ENCODE measurements at regions not wholly inside any gene's neighbourhood (a gene's known extent, or its start where the extent isn't known, plus 50 kb on each side); places are given as distances from the start of the nearest gene placed in this dataset.
"Not testable (repeated sequence)": the region's sequence is repeated elsewhere in the genome, so short reads cannot be mapped to it uniquely, and the experiment has no call there.

DNA sequence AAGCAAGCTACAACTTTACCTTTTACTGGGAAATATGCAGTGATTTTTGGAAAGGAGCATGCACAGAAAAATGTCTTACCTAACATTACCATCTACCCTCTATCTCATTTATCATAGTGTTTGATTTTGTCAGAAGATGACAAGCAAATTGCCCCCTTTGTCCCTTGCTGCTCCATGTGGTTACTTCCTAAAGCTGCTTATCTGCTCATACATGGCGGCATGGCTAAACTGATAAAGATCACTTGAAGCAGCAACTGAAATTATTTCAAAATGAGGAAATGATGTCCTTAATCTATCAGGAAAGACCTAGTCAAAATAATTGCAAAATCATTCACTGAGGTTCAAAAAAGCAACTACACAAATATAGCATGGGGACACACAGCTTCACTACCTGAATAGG lies 1198.5 kb upstream of the SORCS1 start:
- no peak for DNase-seq (ENCODE audit: low spot score)

DNA sequence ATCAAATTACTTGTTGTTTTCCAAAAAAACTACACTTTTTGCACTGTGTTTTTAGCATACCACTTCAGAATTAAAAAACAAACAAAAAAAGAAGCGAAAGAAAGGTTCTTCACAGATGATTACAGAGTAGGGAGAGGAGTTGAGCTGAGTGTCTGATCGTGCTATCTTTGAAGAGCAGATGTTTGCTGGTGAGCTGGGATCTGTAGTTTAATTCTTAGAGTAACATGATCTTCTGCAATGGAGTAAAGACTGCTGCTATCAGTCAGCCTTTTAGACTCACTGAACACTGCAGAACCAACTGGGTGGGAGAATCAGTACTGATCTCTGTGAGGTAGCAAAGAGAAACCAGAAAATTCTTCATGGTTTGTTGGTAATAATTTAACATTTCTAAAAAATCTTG lies 1197.8 kb upstream of the SORCS1 start:
- DNase-seq (ENCODE audit: low spot score): no peak

DNA sequence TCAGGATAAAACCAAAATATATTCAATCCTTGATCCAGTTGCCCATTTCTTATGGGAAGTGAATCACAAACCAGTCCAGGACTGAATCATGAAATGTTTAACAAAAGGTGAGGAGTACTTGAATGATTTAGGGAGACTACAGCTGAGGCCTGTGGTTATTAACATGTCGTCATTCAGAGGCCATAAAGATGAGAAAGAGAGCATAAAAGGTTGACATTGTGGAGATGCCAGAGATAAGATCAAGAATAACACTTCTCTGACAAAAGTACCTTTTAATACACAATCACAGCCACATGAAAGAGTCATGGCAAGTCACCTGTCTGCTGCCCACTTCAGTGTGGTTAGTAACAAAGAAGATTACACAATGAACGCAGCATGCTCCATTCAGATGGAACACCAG lies 1195.7 kb upstream of the SORCS1 start:
- DNase-seq (ENCODE audit: low spot score): no peak

DNA sequence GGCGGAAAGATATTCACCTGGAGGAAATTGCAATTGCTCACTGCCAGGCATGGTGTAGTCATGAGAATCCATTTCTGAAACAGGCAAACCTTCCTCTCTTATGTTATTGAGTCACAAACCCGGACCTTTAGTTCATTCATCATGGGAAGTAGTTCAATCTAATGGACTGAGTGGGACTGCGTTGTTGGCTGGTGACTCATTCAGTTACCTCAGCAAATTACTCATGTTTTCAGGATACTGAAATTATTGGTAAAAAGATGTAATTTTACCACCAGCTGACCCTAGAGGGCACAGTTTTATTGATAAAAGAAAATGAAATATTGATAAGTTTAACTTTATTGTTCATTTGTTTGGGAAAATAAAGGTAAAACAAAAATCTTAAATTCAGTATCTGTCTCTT lies 1194.4 kb upstream of the SORCS1 start:
- DNase-seq (ENCODE audit: low spot score): no peak

DNA sequence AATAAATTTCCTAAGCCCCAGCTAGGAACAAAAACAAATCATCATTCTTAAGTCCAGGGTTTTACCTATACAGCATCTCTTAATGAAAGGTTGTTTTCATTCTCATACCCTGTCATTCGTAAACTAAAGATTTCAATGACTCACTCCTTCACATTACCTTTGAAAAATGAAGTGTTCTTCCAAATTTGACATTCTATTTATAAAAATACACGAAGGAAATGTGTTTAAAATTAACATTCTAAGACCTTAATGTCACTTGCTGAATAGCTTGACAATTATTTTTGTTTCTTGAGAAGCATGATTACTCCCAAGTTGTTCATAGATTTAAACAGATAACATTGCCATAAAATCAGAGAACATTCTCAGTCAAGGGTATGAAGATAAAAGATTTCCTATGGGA lies 1188.3 kb upstream of the SORCS1 start:
- DNase-seq (ENCODE audit: low spot score): no peak

DNA sequence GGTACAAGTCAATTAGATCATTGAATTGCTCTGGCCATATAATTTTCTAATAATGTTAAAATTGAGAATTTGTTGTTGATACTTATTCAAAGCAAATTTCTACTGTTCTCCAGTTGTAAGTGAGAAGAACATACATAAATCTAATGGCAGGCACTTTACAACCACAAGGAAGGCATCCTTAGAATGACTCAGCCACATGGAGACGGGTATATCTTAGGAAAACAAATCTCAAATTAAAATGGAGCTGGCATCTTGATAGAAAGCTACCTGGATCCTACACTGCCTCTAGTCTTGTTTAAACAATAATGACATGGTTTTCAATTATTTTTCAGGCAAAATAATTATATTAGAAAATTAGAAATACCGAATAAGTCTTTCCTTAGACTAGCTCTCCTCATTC lies 1183.7 kb upstream of the SORCS1 start:
- no peak for DNase-seq (ENCODE audit: low spot score)

DNA sequence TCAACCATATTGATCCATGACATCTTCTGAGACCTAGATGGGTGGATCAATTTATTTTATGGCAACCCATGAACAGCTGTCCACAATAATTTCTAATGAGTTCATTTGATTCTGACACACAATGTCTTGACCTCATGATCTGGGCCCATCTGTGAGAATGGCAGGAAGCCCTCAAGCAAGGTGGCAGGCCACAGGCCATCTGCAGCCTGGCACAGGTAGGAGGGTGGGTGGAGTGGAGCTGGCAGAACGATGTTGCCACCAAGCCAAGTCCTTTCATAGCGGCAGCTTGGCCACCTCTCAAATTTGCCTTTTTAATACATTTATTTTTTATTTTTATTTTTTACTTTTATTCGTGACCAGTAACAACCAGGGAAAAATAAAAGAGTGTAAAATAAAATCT lies 1181.6 kb upstream of the SORCS1 start:
- no peak for DNase-seq (ENCODE audit: low spot score)

DNA sequence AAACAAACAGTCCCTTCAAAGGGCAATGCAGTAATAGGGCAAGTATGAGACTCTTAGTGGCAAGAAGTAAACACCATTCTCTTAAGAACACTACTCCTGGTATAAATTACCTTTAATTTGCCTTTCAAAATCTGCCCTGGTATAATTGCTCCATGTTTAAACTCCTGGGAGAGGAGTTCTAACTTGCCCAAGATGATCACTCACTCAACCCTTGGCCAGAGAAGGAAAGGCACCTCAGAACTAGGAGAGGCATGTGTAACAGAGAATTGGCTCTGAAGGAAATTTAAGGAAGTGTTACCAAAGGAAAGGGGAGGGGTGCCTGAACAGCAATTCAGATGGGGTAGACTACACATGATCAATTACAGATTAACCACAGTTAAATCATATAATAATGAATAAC lies 1173.6 kb upstream of the SORCS1 start:
- DNase-seq (ENCODE audit: low spot score): no peak

DNA sequence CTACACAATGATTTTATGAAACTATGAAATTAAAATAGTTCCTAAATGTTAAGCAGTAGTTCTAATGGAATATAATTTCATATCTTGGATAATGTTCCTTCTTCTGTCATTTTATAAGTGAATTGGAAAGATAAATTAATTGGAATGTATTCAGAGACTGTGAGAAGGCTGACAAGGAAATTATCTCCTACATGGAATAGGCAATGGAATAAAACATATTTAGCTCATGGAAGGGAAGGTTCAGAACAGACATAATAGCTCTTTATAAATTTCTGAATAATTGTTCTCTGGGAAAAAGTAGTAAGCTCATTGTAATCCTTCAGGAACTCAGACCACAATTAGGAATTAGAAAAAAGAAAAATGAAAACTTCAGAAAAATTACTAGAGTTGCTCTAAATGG lies 1172.3 kb upstream of the SORCS1 start:
- DNase-seq (ENCODE audit: low spot score): no peak

DNA sequence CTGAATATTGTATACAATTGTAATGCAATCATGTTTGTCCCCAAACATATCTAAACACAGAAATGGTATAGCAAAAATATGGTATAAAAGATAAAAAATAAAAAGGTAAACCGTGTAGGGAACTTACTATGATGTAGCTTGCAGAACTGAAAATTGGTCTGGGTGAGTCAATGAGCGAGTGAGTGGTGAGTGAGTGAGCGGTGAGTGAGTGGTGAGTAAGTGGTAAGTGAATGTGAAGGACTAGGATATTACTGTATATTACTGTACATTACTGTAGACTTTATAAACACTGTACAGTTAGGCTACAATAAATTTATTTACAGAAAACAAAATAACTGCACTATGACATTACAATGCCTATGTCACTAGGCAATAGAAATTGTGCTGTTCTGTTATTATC lies 1163.2 kb upstream of the SORCS1 start:
- DNase-seq (ENCODE audit: low spot score): no peak

DNA sequence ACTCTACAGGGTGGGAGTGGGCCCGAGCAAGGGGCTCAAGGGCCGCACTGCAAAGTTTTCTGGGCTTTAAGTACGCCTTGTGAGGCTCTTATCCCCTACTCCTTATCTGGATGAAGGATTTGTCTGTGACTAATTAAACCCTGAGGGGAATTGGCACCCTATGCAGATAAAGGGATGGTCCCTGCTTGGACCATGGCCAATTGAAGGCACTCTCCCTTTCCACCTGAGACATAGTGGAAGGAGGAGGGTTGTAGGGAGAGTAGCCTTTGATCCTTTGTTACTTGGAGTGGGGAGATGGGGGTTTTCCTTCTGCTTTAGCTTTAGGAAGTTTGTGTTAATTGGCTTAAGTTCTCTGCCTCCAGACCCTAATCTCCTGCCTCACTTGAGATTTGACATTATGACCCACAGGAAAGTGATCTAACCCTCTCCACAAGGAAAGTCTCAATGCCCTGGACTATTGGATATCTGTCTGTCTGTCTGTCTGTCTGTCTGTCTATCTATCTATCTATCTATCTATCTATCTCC lies 1158.8 kb upstream of the SORCS1 start:
- no peak for DNase-seq (ENCODE audit: low spot score)

DNA sequence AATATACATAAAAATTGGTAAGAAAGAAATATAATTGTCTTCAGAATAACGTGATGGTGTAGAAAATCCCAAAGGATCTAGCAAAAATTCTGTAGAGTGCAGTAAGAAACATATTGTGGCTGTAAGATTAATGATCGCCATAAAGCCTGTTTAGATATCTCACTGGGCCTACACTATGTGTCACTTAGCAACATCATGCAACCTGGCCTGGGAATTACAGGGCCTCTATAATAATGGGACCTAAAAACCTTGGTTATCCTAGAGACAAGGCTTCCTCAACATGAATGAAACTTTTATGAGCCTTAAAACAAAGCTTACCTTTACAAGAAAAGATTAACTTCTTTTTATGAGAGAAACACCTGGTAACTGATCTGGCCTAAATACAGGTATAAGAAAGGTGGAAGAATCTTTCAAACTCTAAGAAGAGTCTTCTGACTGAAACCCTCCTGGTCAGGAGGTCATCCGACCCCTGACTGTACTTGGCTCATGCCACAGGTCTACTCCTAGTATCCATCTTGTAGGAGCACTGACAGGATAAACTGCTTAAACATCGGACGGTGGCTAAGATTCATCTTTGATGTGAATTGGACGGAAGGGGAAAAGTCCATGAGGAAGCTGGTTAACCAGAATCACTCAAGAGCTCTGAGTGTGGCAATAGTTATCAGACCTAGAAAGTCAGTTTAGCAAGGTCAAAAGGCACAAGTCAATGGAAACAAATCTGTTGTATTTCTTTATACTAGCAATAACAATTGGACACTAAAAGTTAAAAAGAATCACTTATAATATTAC lies 1155.1 kb upstream of the SORCS1 start:
- DNase-seq (ENCODE audit: low spot score): no peak

DNA sequence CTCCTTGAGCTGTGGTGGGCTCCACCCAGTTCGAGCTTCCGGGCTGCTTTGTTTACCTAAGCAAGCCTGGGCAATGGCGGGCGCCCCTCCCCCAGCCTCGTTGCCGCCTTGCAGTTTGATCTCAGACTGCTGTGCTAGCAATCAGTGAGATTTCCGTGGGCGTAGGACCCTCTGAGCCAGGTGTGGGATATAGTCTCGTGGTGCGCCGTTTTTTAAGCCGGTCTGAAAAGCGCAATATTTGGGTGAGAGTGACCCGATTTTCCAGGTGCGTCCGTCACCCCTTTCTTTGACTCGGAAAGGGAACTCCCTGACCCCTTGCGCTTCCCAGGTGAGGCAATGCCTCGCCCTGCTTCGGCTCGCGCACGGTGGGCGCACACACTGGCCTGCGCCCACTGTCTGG lies 1151.1 kb upstream of the SORCS1 start:
- not testable (repeated sequence) for DNase-seq (ENCODE audit: low spot score)

DNA sequence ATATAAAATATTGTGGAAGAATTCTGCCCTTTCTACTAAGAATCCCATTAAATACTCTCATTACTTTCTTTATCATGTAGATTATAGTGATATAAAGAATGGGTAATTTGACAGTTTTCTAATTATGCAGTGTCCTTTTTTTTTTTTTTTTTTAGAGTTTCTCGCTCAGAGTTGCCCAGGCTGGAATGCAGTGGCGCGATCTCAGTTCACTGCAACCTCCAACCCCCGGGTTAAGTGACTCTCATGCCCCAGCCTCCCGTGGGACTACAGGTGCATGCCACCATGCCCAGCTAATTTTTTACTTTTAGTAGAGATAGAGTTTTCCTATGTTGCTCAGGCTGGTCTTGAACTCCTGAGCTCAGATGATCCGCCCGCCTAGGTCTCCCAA lies 1143.4 kb upstream of the SORCS1 start:
- no peak for DNase-seq (ENCODE audit: low spot score)

DNA sequence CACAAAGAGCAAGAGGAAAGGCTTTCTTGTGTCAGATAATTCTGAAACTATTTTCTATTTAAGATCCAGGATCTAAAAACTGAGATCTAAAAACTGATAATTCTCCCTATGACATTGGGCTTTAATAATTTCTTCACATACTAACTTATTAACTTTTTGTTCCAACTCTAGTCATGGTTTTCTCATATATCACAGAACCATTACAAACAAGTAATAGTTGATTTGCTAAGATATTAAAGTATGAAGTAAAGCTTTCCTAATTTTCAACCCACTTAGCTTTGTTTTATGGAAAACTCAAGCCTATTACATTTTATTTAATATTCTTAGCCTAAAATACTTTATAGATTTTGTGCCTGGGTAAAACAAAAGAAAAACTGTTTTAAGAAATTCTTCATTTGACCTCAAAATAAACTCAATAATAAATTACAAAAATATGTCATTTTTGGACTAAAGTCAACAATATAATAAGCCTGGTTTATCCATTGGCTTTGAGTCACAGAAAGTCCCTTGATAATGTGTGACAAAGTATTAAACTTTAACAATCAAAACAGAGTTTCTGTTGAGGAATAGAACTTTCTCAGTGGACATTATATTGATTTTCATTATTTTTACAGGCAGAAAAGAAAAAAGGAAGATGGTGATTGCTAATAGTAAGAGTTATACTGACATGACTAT lies 1142.9 kb upstream of the SORCS1 start:
- DNase-seq (ENCODE audit: low spot score): no peak

DNA sequence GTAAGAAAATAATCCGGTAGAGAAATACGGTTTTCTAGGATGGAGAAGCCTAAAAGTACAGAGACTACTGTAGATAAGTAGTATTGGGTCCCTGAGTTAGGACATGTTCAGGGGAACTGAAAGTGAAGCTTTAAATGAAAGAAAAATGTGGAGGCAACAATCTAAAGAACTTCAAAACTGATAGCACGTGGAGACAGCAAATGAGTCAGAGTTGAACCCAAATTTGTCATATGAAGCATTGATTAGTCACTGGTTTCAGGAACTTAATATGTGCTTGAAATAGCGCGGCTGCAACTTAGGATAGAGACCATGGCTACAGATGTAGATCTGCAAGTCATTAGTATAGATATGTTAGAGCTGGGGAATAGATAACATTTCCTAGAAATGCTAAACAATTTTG lies 1138.6 kb upstream of the SORCS1 start:
- DNase-seq (ENCODE audit: low spot score): no peak

DNA sequence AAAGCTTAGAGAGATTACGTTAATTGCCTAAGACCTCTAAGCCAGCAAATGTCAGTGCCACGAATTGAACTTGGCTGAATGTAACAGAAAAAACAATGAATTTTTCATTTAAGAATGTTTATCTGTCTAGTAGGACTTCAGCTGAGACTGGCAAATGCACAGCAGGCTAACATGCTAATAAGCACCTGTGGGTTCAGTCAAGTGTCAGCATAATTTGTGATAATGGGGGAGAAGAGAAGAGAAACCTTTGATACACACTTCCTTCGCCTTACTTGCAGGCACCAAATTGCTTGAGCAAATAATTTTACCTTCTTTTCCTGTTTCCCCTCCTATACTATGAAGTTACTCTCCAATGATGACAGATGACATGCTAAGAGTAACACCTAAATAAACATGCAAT lies 1136.5 kb upstream of the SORCS1 start:
- DNase-seq (ENCODE audit: low spot score): no peak

DNA sequence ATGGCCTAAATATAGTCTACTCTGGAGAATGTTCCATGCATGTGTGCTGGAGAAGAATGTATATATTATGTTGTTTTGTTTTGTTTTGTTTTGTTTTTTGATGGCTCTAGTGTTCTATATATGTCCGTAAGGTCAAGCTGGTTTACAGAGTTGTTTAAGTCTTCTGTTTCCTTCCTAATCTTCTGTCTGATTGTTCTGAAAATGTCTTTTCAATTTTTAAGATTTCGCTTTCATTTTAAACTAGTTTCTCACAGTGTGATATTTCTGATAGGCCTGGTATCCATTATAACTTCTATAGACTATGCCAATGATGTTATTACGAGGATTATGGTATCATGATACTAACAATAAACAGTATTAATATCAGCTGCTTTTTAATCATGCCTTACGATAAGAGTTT lies 1126.3 kb upstream of the SORCS1 start:
- no peak for DNase-seq (ENCODE audit: low spot score)

DNA sequence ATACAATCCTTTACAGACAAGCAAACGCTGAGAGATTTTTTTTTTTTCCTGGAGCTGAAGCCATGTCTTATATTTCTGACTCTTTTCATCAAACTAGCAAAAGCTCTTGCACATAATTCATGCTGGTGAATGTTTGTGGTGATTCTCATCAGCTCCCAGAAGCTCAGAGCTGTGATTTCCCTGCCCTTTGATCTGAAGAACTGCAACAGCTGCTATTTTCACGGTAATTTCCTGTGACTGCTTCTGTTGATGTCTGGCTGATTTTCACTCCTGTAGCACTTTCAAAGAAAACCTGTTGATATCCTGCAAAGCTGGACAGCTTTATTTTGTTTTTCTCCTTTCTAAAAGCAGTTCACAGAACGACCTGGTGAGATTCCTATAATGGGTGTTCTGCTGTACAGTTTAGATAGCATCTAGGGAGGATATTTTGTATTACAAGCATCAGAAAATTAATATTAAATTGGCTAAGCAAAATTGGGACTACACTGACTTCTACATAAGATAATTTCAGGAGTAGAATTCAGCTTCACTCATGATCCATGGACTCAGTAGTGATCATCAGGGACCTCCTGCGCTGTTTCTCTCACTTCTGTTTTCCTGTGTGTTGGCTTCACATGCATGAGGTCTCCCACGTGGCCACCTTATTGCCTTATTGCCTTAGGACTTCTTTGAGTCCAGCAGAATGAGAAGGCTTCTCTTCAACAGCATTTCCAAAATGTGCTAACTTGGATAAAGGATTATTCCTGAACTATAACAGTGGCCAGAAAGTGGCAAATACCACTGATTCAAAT lies 1111.6 kb upstream of the SORCS1 start:
- no peak for DNase-seq (ENCODE audit: low spot score)

DNA sequence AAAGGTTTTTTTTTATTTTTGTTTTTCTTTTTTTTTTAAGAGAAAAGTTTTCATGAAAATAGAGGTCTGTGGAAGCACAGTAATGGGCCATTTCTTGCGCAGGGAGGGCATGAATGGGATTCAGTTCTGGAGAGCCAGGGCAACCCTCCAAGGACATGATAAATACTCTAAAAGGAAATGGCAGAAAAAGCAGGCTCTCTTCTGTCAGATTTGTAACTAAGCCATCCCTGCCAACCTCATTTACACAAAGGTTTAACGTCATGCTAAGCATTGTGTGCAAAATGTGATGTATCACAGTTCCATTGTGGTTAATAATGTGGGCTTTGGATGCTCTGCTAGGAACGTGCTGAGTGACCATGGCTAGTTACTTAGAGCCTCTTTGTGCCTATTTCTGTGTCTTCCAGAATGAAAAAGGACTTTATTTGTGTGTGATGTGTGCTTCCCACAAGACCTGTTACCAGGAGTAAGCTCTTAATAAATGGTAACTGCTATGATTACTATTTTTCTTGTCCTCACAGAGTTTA lies 1095.9 kb upstream of the SORCS1 start:
- no peak for DNase-seq (ENCODE audit: low spot score)

DNA sequence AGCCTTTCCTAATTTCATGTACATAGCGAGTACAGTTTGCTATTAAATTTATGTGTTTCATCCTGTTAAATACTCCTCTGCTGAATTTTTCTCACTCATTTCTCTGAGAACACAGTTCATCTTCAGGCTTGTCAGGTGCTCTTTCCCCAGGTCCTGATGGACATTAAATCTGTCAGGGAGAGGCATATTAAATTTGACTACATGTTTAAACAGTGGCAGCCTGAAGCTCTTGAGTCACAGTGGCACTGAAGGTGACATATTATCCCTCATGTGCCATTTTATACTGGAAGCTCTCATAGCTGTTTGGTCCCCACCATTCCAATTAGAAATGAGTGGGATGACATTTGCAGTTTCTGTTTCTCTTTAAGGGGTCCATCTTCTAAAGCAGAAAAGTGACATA lies 1089.6 kb upstream of the SORCS1 start:
- DNase-seq (ENCODE audit: low spot score): no peak

DNA sequence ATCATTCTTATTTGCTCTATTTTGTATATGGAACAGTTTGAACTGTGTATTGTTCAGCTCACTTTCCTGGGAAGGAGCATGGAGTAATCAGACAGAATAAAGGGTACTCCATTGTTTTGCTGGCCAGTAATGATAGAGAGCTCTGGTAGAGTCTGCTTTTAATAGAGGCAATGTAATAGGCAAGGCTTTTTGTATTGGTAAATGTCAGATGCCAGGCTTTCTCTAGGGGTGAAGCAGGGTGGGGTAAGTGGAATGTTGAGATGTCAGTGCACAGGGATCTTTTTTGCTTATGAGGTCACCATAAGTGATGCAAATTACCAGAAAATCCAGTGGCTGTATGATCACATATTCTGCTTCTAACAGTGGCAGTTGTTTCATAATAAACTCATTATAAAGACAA lies 1088.3 kb upstream of the SORCS1 start:
- DNase-seq (ENCODE audit: low spot score): no peak

Measured in mucosa of gallbladder (tissue), 1 donor.